ENCODE measurements at regions not wholly inside any gene's neighbourhood (a gene's known extent, or its start where the extent isn't known, plus 50 kb on each side); places are given as distances from the start of the nearest gene placed in this dataset.

DNA sequence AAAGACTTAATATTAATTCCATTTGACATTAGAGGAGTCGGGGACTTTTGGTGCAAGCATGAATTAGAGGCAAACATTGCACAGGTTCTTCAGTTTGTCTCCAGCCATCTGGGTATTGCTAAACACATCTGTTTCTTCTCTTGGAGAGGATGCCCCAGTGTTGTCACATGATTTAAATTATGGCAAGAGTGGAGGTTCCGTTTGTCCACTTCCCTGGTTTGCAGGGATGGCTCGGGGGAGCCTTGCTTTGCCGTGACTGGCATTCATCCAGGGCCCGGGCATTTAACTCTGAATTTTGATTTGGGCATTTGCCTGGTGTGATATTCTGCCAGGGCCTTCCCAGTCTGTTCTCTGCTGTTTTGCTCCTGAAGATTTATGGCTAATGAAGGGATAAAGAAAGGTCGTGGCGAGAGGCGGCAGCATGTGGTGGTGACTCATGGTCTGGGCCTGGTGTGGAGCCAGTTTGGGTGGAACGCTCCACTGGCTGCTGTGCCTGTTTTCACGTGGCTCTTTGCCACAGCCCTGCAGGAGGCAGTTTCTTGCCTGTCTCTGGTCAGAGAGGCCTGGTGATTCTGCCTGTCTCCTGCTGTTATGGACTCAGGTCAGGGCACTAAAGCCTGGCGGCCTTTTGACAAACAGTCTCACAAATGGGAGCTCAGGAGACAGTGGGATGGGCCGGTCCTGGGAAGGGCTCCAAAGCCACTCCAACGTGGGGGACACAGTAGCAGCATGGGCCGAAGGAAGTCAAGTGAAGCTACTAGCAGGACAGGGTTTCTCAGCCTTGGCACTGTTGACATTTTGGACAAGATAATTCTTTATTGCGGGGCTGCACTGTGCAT is 99.4 kb upstream of the PGRMC2 start:
- peak; percentile 96 for DNase-seq (ENCODE audit: low spot score)

GRCh38 chr4:128385683-128386304 is 98.2 kb upstream of the PGRMC2 start:
- peak; percentile 46 for DNase-seq (ENCODE audit: low spot score)

GRCh38 chr4:128384765-128385598 is 97.4 kb upstream of the PGRMC2 start:
- no peak for DNase-seq (ENCODE audit: low spot score)

- no peak for DNase-seq (ENCODE audit: low spot score)
These were observed 96.5 kb upstream of the PGRMC2 start for GRCh38 chr4:128384091-128384520.

- no peak for DNase-seq (ENCODE audit: low spot score)
These were observed 94.3 kb upstream of the PGRMC2 start for GRCh38 chr4:128381748-128382559.

- DNase-seq (ENCODE audit: low spot score) = no peak
These were observed 92.7 kb upstream of the PGRMC2 start for GRCh38 chr4:128380306-128380705.

DNA sequence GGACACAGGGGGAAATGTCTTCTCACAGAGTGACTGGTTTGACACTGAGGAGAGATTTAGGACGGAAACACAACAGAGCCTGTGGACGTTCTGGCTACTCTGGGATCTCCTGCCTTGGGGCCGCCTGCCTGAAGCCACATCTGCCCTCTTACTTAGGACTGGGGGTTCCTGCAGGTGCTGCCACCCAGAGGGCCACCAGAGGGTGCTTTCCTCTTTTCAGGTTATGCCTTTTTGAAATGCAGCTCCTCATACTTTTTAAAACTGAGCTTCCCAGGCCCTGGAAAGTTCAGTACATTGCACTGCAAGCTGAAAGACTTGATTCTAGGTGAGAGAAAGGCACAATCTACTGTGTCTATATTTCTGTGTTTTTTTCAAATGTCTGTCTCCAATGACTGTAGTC is 92.2 kb upstream of the PGRMC2 start:
- peak; percentile 26 for DNase-seq (ENCODE audit: low spot score)

DNA sequence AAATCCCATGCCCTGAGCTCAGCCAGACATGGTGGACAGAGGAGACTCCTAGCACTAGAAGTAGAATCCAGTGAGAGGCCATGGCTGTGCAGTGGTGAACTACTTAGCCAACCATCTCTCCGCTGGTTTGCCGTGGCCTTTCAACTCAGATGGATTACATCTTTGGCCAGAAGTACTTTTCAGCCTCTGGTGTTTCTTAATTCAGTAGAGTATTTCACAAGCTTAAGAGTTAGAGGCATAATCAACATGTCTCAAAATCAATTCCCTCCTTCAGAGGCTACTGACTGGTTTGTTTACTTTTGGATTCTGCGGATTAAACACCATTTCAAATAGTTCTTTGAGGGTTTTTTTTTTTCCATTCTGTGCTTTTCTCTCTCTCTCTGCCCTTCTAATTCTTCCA is 91.1 kb upstream of the PGRMC2 start:
- DNase-seq (ENCODE audit: low spot score) = no peak

DNA sequence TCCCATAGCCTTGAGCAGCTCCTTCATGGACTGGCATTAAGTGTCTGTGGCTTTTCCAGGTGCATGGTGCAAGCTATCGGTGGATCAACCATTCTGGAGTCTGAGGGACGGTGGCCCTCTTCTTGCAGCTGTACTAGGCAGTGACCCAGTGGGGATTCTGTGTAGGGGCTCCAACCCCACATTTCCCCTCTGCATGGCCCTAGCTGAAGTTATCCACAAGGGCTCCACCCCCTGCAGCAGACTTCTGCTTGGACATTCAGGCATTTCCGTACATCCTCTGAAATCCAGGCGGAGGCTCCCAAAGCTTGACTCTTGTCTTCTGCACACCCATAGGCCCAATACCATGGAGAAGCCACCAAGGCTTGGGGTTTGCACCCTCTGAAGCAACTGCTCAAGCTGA is 89.3 kb upstream of the PGRMC2 start:
- no peak for DNase-seq (ENCODE audit: low spot score)

DNA sequence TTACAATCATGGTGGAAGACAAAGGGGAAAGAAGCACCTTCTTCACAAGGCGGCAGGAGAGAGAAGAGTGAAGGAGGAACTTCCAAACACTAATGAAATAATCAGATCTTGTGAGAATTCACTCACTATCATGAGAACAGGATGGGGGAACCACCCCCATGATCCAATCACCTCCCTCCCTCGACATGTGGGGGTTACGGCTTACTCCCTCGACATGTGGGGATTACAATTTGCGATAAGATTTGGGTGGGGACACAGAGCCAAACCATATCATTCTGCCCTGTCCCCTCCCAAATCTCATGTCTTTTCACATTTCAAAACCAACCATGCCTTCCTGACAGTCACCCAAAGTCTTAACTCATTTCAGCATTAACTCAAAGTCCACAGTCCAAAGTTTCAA is 88.7 kb upstream of the PGRMC2 start:
- no peak for DNase-seq (ENCODE audit: low spot score)

DNA sequence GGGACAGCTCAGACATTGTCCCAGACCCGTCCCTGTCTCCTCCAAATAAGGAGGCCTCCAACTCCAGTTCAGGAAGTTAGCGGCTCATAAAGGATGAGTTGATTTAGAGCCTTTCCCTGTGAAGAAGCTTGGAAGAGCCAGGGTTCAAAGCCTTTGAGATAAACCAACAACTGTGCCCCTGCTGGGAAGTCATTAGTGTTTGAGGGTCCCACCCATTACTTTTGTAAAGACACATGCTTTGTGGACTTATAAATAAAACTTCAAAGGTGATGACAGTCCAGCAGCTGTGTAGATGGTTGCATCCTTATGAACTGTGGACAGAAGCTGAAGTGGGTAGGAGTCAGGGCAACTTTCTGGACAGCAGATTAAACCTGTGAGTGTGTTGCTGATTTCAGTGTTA is 86.0 kb upstream of the PGRMC2 start:
- DNase-seq (ENCODE audit: low spot score) = no peak

DNA sequence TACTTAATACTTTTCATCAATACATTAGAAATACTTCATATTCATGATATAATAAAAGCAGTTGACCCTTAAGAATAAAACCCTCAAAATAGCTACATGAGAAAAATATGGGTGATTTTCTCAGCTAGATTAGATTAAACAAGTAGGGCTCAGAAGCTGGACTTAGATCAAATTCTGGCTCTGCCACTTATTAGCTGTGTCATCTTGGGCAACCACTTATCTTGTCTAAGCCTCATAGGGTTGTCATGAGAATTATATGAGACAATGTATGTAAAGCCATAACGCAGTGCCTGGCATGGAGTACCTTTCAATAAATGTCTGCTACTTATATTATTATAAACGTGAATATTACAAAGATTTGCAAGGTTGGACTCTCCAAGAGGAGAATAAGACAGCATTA is 84.3 kb upstream of the PGRMC2 start:
- no peak for DNase-seq (ENCODE audit: low spot score)

- no peak for DNase-seq (ENCODE audit: low spot score)
These were observed 83.6 kb upstream of the PGRMC2 start for GRCh38 chr4:128371001-128371777.

- no peak for DNase-seq (ENCODE audit: low spot score)
These were observed 78.6 kb upstream of the PGRMC2 start for GRCh38 chr4:128366212-128366611.

DNA sequence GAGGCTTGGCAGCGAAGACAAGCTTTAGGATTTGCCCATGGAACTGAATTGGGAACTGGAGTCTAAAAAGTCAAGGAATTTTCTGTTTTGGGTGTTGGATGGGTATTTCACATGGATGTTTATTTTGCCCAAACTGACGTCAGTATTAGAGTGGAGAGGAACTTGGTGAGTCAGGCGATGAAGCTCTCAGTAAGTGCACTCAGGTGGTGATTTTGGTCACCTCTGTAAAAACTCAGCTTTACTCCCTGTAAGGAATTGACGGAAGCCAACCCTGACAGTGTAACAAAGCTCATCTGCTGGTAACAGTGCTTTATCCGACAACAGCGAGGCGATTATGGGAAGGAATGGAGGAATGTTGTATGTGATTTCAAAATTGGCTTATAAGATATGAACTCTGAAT is 77.0 kb upstream of the PGRMC2 start:
- DNase-seq (ENCODE audit: low spot score) = no peak

DNA sequence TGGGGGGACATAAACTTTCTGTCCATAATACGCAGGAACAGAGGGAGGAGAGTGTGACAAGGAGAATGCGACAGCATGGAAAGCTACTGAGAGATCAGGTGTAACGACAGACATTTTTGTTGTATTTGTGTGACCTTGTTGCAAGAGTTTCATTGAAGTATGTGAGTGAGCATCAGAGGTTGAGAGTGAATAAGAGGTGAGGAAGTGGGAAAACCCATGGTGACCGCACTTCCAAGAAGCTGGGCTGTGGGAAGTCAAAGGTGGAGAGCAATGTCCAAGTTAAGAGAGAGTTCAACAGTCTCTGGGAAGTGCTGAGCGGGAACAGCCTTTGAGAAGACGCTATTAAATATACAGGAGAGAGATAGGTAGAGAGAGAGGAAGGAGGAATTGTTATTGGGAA is 76.4 kb upstream of the PGRMC2 start:
- no peak for DNase-seq (ENCODE audit: low spot score)

GRCh38 chr4:128362760-128363159 is 75.1 kb upstream of the PGRMC2 start:
- no peak for DNase-seq (ENCODE audit: low spot score)

- no peak for DNase-seq (ENCODE audit: low spot score)
These were observed 71.8 kb upstream of the PGRMC2 start for GRCh38 chr4:128359422-128359821.

DNA sequence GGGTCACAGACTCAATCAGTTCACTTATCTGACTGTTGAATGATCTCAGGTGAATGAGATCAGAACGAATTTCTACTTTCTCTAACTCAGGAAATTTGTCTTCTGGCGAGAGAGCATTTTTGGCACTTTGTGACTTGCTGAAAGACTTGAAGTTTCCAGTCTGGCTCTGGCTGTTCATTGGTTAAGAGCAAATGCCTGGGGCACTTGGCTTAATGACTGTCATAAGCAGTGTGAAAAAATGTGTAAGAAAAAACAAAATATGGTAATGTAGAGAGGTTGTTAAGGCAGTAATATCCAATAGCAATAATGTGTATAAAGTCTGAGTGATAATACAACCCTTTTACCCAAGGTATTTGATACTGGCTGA is 71.3 kb upstream of the PGRMC2 start:
- no peak for DNase-seq (ENCODE audit: low spot score)

DNA sequence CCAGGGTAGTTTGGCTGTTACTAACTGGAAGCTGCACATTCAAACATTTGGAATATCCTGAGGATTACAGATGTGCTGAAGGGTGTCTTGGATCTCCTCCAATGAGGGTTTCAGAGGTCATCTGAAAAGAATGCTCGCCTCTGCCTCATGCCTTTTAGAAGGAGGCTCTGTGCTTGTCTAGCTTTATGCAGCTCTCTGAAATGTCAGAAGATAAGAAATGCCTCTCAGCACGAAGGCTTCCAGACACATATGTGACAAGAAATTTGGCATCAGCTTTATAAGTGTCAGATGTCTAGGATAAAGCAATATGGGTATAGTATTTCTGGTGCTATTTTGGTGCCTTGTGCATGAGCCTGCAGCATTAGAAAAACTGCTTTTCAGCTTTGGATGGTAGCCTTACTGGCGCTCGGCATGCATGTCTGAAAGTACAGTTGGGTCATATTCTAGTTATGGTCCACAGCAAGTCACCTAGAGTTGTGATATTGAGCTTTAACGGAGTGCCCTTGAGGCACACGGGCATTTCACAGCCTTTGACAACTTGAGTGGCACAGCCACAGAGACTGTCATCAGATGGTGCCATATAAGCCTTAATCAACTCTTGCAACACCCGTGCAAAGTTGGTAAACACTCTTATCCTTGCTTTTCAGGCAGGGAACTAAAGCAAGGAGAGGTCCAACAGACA is 70.8 kb upstream of the PGRMC2 start:
- no peak for DNase-seq (ENCODE audit: low spot score)

DNA sequence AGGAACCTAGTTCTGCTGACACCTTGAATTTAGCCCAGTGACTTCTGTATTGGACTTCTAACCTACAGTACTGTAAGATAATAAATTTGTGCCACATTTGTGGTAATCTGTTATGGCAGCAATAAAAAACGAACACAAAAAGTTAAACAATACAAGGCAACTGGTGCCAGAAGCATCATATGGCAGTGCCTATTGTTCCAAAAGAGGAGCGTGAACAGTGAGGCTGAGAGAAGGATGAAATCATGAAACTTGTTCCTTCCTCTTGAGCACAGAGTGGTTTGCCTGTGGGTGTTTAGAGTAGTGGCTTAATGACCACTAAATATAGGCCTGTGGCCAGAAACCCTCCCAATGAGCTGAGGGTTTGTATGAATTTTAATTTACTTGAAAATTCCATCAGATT is 69.7 kb upstream of the PGRMC2 start:
- DNase-seq (ENCODE audit: low spot score) = no peak
